Hematopoietic multipotent progenitor cell (in vitro differentiated cells): ENCODE measurements at regions not wholly inside any gene's neighbourhood (a gene's known extent, or its start where the extent isn't known, plus 50 kb on each side); places are given as distances from the start of the nearest gene placed in this dataset.
"Not testable (repeated sequence)": the region's sequence is repeated elsewhere in the genome, so short reads cannot be mapped to it uniquely, and the experiment has no call there.

Source experiments
- DNase-seq, 3 donors: peaks; one replicate each; pipeline ENCODE4 v3.0.0-alpha.2; 2011 to 2015; ENCODE audit warnings: low read depth in 2 of 3, low spot score in 2 of 3

DNA sequence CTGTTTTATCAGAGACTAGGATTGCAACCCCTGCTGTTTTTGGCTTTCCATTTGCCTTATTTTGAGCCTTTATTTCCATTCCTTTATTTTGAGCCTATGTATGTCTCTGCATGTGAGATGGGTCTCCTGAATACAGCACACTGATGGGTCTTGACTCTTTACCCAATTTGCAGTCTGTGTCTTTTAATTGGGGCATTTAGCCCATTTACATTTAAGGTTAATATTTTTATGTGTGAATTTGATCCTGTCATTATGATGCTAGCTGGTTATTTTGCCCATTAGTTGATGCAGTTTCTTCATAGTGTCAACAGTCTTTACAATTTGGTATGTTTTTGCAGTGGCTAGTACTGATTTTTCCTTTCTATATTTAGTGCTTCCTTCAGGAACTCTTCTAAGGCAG, 88.5 kb upstream of the HCCS start:
- DNase-seq: not testable (repeated sequence)

DNA sequence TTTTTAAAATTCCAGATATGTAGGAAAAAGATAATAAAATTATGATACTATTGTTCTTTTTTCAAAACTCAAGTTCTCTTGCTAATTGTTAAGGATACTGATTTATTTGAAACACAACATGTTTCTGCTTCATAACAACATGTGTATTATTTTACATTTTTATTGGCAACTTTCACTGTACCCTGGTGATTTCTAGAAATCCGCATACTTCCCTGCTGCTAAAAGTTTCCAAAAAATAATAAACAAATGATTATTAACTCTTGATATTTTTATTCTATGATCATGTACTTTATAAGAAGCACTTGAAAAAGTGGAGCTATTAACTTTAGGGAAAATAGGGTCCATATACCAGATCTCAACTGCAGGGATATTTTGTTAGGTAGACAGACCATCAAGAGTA, 71.2 kb upstream of the HCCS start:
- no peak for DNase-seq

DNA sequence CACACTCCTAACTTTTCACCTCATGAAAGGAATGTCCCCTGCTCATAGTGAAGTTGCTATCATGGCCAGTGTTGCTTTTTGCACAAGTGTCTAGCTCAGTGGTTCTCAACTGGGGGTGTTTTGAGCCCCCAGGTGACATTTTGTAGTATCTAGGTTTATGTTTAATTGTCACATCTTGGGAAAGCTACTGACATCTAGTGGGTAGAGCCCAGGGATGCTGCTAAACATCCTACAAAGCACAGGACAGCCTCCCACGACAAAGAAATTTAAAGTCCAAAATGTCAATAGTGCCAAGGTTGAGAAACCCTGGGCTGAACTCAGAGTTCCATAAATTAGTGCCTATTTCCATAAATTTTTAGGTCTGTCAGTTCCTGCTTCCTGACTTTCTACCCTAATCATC, 70.7 kb upstream of the HCCS start:
- no peak for DNase-seq

DNA sequence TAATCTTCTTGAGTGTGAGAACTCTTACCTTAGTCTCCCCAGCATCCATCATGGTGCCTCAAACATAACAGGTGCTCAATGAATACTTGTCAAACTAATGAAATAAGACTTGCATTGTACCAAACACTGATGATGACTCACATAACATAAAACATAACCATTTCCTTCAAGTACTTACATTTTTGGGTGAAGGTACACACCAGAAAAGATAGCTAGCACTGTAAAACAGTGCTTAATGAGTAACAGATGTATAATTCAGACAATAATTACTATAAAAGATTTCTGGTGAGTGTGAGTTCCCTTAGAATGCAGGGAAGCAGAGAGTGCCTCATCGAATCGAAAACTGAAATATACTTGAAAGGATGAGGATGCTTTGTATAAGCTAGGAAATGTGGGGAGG, 70.1 kb upstream of the HCCS start:
- no peak for DNase-seq

DNA sequence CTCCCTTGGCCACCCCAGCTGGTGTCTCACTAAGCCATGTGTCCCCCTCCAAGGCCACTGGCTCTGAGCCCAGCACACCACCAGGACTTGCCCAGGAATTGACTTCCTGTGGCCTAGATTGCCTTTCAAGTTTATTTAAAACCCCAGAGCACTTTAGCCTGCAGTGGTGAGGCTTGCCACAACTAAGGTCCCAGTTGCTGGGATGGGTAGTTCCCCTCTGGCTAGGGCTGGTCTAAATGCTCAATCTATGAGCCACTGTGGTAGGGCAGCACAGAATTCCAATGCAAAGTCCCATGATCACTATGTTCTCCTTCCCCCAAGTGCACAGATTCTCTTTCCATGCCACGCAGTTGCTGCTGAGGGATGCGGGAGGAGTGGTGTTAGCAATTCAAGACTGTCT, 61.1 kb upstream of the HCCS start:
- DNase-seq: no peak

DNA sequence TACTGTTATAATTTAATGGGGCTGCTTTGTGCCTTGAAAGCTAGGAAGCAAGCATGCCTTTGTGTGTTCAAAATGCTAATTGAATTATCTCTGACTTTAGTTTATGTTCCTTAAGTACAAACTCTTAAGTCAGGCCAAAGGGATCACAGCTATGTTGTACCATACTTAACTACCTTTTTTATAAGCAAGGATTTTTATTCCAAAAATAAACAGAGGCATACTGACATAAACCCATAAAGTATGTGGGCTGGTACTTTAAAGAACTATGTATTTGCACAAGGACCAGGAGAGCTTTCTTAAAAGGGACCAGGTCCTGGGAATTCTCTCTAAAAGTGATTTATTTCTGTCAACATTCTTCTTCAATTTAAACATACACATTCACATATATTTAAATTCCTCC, 57.8 kb upstream of the HCCS start:
- no peak for DNase-seq

DNA sequence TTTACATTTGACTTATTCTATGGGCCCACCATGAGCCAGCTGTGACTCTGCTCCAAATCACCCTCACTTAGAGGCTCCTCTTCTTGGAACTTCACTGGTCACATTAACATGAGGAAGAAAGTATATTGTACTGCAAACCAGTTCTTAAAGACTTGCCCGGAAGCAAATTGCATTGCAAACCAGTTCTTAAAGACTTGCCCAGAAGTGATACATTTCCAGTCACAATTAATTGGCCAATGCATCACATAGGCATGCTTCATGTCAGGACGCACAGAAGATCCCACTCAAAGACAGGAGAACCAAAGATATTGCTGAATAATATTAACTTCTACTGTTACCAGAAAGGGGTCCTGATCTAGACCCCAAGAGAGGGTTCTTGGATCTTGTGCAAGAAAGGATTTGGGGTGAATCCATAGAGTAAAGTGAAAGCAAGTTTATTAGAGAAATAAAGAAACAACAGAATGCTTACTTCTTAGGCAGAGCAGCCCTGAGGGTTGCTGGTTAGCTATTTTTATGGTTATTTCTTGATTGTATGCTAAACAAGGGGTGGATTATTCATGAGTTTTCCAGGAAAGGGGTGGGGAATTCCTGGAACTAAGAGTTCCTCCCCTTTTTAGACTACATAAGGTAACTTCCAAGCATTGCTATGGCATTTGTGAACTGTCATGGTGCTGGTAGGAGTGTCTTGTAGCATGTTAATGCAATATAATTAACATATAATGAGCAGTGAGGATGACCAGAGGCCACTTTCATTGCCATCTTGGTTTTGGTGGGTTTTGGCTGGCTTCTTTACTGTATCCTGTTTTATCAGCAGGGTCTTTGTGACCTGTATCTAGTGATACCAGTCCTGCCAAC, 54.6 kb upstream of the HCCS start:
- no peak for DNase-seq

DNA sequence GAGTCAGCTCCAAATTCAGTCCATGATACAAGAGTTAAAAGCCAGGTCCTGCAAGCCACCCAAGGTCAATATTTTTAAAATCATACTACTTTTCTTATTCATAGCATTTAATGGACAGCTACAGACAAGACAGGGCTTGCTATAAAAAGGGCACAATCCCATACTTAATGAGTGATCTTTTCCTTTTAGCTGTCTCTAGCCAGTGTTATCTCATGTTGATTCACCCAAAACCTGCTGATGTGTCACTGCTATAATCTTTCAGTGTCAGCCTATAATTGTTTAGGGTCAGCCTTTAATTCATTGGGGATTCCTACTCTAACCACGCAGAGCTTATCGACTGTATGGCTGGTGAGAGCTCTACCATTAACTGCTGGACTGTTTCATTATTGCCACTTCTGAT, 51.2 kb upstream of the HCCS start:
- no peak for DNase-seq
